IMR-90 (cell line): ENCODE measurements at regions not wholly inside any gene's neighbourhood (a gene's known extent, or its start where the extent isn't known, plus 50 kb on each side); places are given as distances from the start of the nearest gene placed in this dataset.

Source experiments
- ATAC-seq: fragments of 200-7000 bp; cut with Tn5 transposase; 2 replicates; pipeline ENCODE4 v1.9.1; 2020; ENCODE audit warnings: low read depth, mild to moderate bottlenecking, moderate library complexity
- BruUV-seq: library from RNA; stranded (reverse); fragments of 400-500 nt; replicated peaks from 2 replicates; lab custom pipeline; 2021; lab: Mats Ljungman, UMichigan
- CTCF ChIA-PET: fragments of 300-600 bp; formaldehyde crosslinking; extraction: SDS; loops from one replicate; lab custom pipeline; 2021; ENCODE audit warnings: antibody characterized with exemption; lab: Yijun Ruan, JAX
- POLR2A ChIA-PET: fragments of 300-600 bp; sonication (Branson Sonifier 250); formaldehyde crosslinking; loops from one replicate; lab custom pipeline; 2022; ENCODE audit warnings: antibody characterized with exemption; ENCODE audit not compliant: unreplicated experiment; lab: Charles Lee
- DNase-seq: peaks from one replicate; pipeline ENCODE4 v3.0.0; 2013
- H2AFZ ChIP-seq: replicated peaks from 2 replicates; pipeline ENCODE3; 2013; ENCODE audit warnings: low read length, mild to moderate bottlenecking; ENCODE audit not compliant: poor library complexity
- H2AK5ac ChIP-seq: 2 replicates; pipeline ENCODE4 v1.6.1; 2013; ENCODE audit warnings: low read depth, low read length, inconsistent platforms
- H2AK9ac ChIP-seq: replicated peaks from 2 replicates; pipeline ENCODE3; 2013; ENCODE audit warnings: mild to moderate bottlenecking, low read depth, low read length, moderate library complexity; ENCODE audit not compliant: poor library complexity
- H2BK120ac ChIP-seq: 2 replicates; pipeline ENCODE4 v1.6.1; 2013; ENCODE audit warnings: low read depth, low read length, inconsistent platforms
- H2BK15ac ChIP-seq: 3 replicates; pipeline ENCODE4 v1.6.1; 2013; ENCODE audit warnings: low read depth, low read length, inconsistent platforms
- H2BK20ac ChIP-seq: 2 replicates; pipeline ENCODE4 v1.6.1; 2013; ENCODE audit warnings: low read depth, mild to moderate bottlenecking, inconsistent platforms, low read length, moderate library complexity
- H2BK5ac ChIP-seq: 2 replicates; pipeline ENCODE4 v1.6.1; 2013; ENCODE audit warnings: mild to moderate bottlenecking, low read depth, low read length, inconsistent platforms; ENCODE audit not compliant: poor library complexity, severe bottlenecking
- H3K14ac ChIP-seq: replicated peaks from 2 replicates; pipeline ENCODE4 v1.6.1; 2013; ENCODE audit warnings: low read depth, low read length, inconsistent platforms
- H3K18ac ChIP-seq: 2 replicates; pipeline ENCODE4 v1.6.1; 2013; ENCODE audit warnings: low read depth, low read length, control low read depth
- H3K23ac ChIP-seq: 2 replicates; pipeline ENCODE4 v1.6.1; 2013; ENCODE audit warnings: low read depth, low read length, inconsistent platforms
- H3K27ac ChIP-seq: 2 replicates; pipeline ENCODE4 v1.5.1; 2013; ENCODE audit warnings: mild to moderate bottlenecking, control low read depth, low read length; ENCODE audit not compliant: insufficient read depth
- H3K27me3 ChIP-seq: 2 replicates; pipeline ENCODE4 v1.6.1; 2013; ENCODE audit warnings: low read length; ENCODE audit not compliant: control insufficient read depth, insufficient read depth
- H3K36me3 ChIP-seq: 2 replicates; pipeline ENCODE4 v1.6.1; 2013; ENCODE audit warnings: low read length, mixed read lengths; ENCODE audit not compliant: control insufficient read depth, insufficient read depth
- H3K4ac ChIP-seq: 2 replicates; pipeline ENCODE4 v1.6.1; 2013; ENCODE audit warnings: low read depth, low read length, inconsistent platforms
- H3K4me1 ChIP-seq: 2 replicates; pipeline ENCODE4 v1.6.1; 2013; ENCODE audit warnings: low read length, mixed read lengths; ENCODE audit not compliant: control insufficient read depth, insufficient read depth
- H3K4me2 ChIP-seq: 2 replicates; pipeline ENCODE4 v1.6.1; 2013; ENCODE audit warnings: low read depth, mild to moderate bottlenecking, control low read depth, low read length, moderate library complexity
- H3K4me3 ChIP-seq: 2 replicates; pipeline ENCODE4 v1.5.1; 2013; ENCODE audit warnings: low read depth, mild to moderate bottlenecking, control low read depth, low read length, moderate library complexity; ENCODE audit not compliant: insufficient read depth
- H3K56ac ChIP-seq: 2 replicates; pipeline ENCODE4 v1.6.1; 2013; ENCODE audit warnings: low read length, inconsistent platforms; ENCODE audit not compliant: insufficient read depth; ENCODE audit errors: extremely low read depth
- H3K79me1 ChIP-seq, 2 experiments: 2 replicates each; pipeline ENCODE4 v1.6.1; 2013; ENCODE audit warnings: low read length in 2 of 2, inconsistent platforms in 1 of 2, low read depth in 1 of 2
- H3K9ac ChIP-seq: 2 replicates; pipeline ENCODE4 v1.6.1; 2013; ENCODE audit warnings: low read depth, low read length, control low read depth
- H3K9me1 ChIP-seq: 2 replicates; pipeline ENCODE4 v1.6.1; 2013; ENCODE audit warnings: low read length, inconsistent platforms; ENCODE audit not compliant: insufficient read depth
- H3K9me3 ChIP-seq: 2 replicates; pipeline ENCODE4 v1.6.1; 2013; ENCODE audit warnings: low read length; ENCODE audit not compliant: control insufficient read depth, insufficient read depth
- H4K20me1 ChIP-seq: 2 replicates; pipeline ENCODE4 v1.6.1; 2013; ENCODE audit warnings: low read length, inconsistent platforms; ENCODE audit not compliant: insufficient read depth
- H4K5ac ChIP-seq: 2 replicates; pipeline ENCODE4 v1.6.1; 2013; ENCODE audit warnings: mild to moderate bottlenecking, low read depth, low read length, control low read depth
- H4K8ac ChIP-seq, 2 experiments: 2 replicates each; pipeline ENCODE4 v1.6.1; 2013; ENCODE audit warnings: low read depth in 2 of 2, low read length in 2 of 2, control low read depth in 1 of 2, inconsistent platforms in 1 of 2
- H4K91ac ChIP-seq: 2 replicates; pipeline ENCODE4 v1.6.1; 2013; ENCODE audit warnings: low read depth, low read length, inconsistent platforms; ENCODE audit not compliant: insufficient read depth
- CEBPB ChIP-seq: IDR thresholded peaks from 2 replicates; pipeline ENCODE4 v1.6.1; 2012; ENCODE audit warnings: low read depth, low read length, improper control_type of control experiment
- MAZ ChIP-seq: IDR thresholded peaks from 2 replicates; pipeline ENCODE4 v1.6.1; 2012; ENCODE audit warnings: low read depth, mild to moderate bottlenecking, low read length, improper control_type of control experiment, moderate library complexity, borderline replicate concordance
- NFE2L2 ChIP-seq: fragments of 150-350 bp; IDR thresholded peaks from 2 replicates; pipeline ENCODE4 v1.6.1; 2016; ENCODE audit warnings: low read depth, mild to moderate bottlenecking, low read length
- USF2 ChIP-seq: fragments of 150-350 bp; IDR thresholded peaks from 2 replicates; pipeline ENCODE4 v1.6.1; 2017; ENCODE audit warnings: mild to moderate bottlenecking, antibody characterized with exemption, low read length, low read depth
- WGBS, 2 experiments: methylation state at CpG; one replicate each; pipeline versions ENCODE4 v1.1.5 to v1.1.7; 2013; ENCODE audit warnings: missing lambda C conversion rate in 2 of 2; ENCODE audit not compliant: insufficient read length in 1 of 2; ENCODE audit errors: extremely low coverage in 2 of 2; 5-methylcytosine and 5-hydroxymethylcytosine counted together
- dilution Hi-C: fragments of 300-500 bp; cut with HindIII; formaldehyde crosslinking; loops from one replicate; pipeline ENCODE4 v1.14.3; 2018; ENCODE audit warnings: low sequenced_read_pairs; ENCODE audit not compliant: unreplicated experiment
- in situ Hi-C: fragments of 300-500 bp; cut with MboI; formaldehyde crosslinking; loops from 3 replicates; pipeline ENCODE4 v1.14.3; 2019; ENCODE audit warnings: low sequenced_read_pairs, inconsistent platforms, mixed read lengths
- intact Hi-C: fragments of 100-400 bp; cut with micrococcal nuclease; formaldehyde crosslinking; loops from 2 replicates; pipeline ENCODE4 v1.10.0; 2022

GRCh38 chr10:78581133-78581694, 487.6 kb upstream of the ZMIZ1 start:
- peaks cover 3% of the 10 kb centered on the region; the same call in 1 of the 2 replicates for H3K9me1 ChIP-seq
- no peak overlapping the region for H2AK5ac ChIP-seq
- no peak overlapping the region for H2AFZ ChIP-seq
- no TSS peak for BruUV-seq
- no peak overlapping the region for H2BK5ac ChIP-seq
- no peak overlapping the region for H3K18ac ChIP-seq
- H4K20me1 ChIP-seq = no peaks in the 10 kb centered on the region
- H3K27me3 ChIP-seq = peaks cover 15% of the 10 kb centered on the region
- H3K23ac ChIP-seq = no peak overlapping the region
- in situ Hi-C loops = no loop called here
- no CpG with 5 or more reads among the region's 4 CpGs for WGBS, 2 experiments
- dilution Hi-C loops = no loop called here
- no peak overlapping the region for H3K4me2 ChIP-seq
- no peaks in the 10 kb centered on the region for H3K79me1 ChIP-seq
- intact Hi-C loops = no loop called here
- H3K4me3 ChIP-seq = no peak overlapping the region
- no peak for TF ChIP-seq USF2
- no peak for TF ChIP-seq NFE2L2
- no peak for TF ChIP-seq MAZ
- no peak for TF ChIP-seq CEBPB
- no peak overlapping the region for H2AK9ac ChIP-seq
- no peaks in the 10 kb centered on the region for H3K36me3 ChIP-seq
- H3K4ac ChIP-seq = no peak overlapping the region
- H3K4me1 ChIP-seq = no peaks in the 10 kb centered on the region
- no peak overlapping the region for H3K9ac ChIP-seq
- no peak for DNase-seq
- H3K56ac ChIP-seq = no peak overlapping the region
- H2BK20ac ChIP-seq = no peak overlapping the region
- H3K14ac ChIP-seq = no peak overlapping the region
- no peak overlapping the region for H2BK120ac ChIP-seq
- H4K8ac ChIP-seq = no peak overlapping the region
- no peak overlapping the region for H4K91ac ChIP-seq
- no peaks in the 10 kb centered on the region for H3K9me3 ChIP-seq
- ATAC-seq = no peak
- H4K5ac ChIP-seq = no peak overlapping the region
- CTCF ChIA-PET = no interaction called here
- H2BK15ac ChIP-seq = no peak overlapping the region
- POLR2A ChIA-PET = no interaction called here
- no peak overlapping the region for H3K27ac ChIP-seq
